SH-SY5Y (cell line): ENCODE measurements at regions not wholly inside any gene's neighbourhood (a gene's known extent, or its start where the extent isn't known, plus 50 kb on each side); places are given as distances from the start of the nearest gene placed in this dataset.

ENCODE experiments used
- GATA2 ChIP-seq: IDR thresholded peaks from 2 replicates; pipeline ENCODE4 v1.6.1; 2011; ENCODE audit warnings: mild to moderate bottlenecking, low read depth, low read length
- GATA3 ChIP-seq: IDR thresholded peaks from 2 replicates; pipeline ENCODE4 v1.6.1; 2011; ENCODE audit warnings: low read depth, mild to moderate bottlenecking, low read length, moderate library complexity

- TF ChIP-seq GATA2 (no peak), GATA3 (no peak)
Measured at GRCh38 chr1:8197493-8198282, 120.2 kb upstream of the SLC45A1 start.
